ENCODE measurements at regions not wholly inside any gene's neighbourhood (a gene's known extent, or its start where the extent isn't known, plus 50 kb on each side); places are given as distances from the start of the nearest gene placed in this dataset.
A peak's percentile ranks its signal among the peaks of the same experiment; 100 is the strongest.

DNA sequence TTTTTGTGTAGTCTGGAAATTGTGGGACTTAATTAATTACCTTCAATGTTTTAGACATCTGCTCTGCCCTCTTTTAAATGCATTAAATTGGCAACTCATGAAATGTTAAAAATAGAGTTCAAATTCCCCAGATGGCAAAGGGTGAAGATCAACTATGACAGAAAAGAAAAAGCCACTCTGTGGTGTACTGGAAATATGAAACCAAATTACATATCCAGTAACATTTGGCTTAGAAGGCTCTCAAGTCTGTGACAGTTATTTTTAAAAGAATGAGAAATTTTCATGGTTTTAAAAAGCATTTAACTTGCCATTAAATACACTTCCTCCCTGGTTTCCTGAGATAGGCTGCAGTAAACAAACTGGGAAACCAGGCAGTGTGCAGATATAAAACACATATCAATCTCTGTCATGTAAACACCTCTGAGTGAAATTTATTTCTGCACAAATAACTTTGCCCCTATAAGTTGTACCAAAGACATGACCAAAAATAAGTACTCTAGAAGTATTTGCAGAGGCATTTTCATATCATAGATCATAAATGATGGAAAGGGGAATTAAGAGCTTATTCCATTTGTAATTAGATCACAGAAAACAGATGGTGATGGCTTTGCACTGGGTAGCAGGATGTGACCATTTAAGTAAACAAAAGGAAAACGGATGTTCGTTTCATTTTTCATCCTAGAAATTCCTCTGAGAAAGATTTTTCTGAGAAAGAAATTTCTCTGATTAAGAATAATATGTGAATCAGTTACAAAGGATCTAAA is 360.1 kb downstream of the SAMD5 start:
- H3K4me2 ChIP-seq (ENCODE audit: low read length) = peak overlapping the region; percentile 69
- H3K36me3 ChIP-seq (ENCODE audit: insufficient read depth, low read length) = no peaks in the 10 kb centered on the region
- no peaks in the 10 kb centered on the region for H3K9me3 ChIP-seq (replicated peaks; ENCODE audit: low read length)
- no peaks in the 10 kb centered on the region for H3K27me3 ChIP-seq (ENCODE audit: control insufficient read depth, insufficient read depth, low read length)
- H3K4me1 ChIP-seq (ENCODE audit: control insufficient read depth, insufficient read depth, low read length) = peaks cover 24% of the 10 kb centered on the region
- H3K9ac ChIP-seq (ENCODE audit: low read depth, low read length) = peak overlapping the region; percentile 46
- peak overlapping the region; percentile 45 for H3K4me3 ChIP-seq (ENCODE audit: low read length)

DNA sequence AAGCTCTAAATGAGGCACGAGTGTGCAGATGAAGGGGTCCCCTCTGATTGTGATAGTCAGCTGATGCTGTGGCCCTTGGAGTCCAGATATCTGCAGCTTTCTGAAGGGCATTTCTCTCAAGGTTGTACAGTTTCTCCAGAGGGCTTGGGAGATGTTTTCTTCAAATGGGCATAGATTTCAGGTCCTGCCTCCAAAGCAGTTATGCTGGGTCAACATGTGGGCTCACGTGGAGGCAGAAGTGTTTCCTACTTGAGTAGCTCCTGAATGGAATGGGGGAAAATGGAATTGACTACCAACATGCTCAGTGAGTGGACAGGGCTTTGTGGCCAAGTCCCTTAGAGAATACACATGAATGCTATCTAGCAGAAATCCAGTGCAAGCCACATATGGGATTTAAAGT is 360.7 kb downstream of the SAMD5 start:
- Histone ChIP-seq H3K4me2 (ENCODE audit: low read length) (peak overlapping the region; percentile 69), H3K9ac (ENCODE audit: low read depth, low read length) (peak overlapping the region; percentile 43), H3K36me3 (ENCODE audit: insufficient read depth, low read length) (no peaks in the 10 kb centered on the region), H3K4me1 (ENCODE audit: control insufficient read depth, insufficient read depth, low read length) (peaks cover 30% of the 10 kb centered on the region), H3K27me3 (ENCODE audit: control insufficient read depth, insufficient read depth, low read length) (no peaks in the 10 kb centered on the region), H3K4me3 (ENCODE audit: low read length) (peak overlapping the region; percentile 45), H3K9me3 (replicated peaks; ENCODE audit: low read length) (no peaks in the 10 kb centered on the region)

DNA sequence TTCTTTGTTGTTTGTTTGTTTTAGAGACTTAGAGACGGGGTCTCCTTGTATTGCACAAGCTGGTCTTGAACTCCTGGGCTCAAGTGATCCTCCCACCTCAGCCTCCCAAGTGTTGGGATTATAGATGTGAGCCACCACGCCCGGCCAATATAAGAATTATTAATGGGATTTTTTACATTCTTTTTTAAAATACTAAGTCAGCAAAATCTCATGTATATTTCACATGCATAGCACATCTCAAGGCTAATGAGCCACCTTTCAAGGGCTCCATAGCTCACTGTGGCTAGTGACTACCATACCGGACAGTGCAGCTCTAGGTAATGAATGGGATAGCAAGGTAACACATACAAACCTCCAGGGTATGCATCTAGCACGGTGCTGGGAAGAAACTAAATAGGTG is 361.4 kb downstream of the SAMD5 start:
- H3K27me3 ChIP-seq (ENCODE audit: control insufficient read depth, insufficient read depth, low read length) = no peaks in the 10 kb centered on the region
- peaks cover 37% of the 10 kb centered on the region for H3K4me1 ChIP-seq (ENCODE audit: control insufficient read depth, insufficient read depth, low read length)
- H3K9me3 ChIP-seq (replicated peaks; ENCODE audit: low read length) = no peaks in the 10 kb centered on the region
- no peak overlapping the region for H3K4me3 ChIP-seq (ENCODE audit: low read length)
- no peak overlapping the region for H3K4me2 ChIP-seq (ENCODE audit: low read length)
- H3K36me3 ChIP-seq (ENCODE audit: insufficient read depth, low read length) = no peaks in the 10 kb centered on the region
- no peak overlapping the region for H3K9ac ChIP-seq (ENCODE audit: low read depth, low read length)

DNA sequence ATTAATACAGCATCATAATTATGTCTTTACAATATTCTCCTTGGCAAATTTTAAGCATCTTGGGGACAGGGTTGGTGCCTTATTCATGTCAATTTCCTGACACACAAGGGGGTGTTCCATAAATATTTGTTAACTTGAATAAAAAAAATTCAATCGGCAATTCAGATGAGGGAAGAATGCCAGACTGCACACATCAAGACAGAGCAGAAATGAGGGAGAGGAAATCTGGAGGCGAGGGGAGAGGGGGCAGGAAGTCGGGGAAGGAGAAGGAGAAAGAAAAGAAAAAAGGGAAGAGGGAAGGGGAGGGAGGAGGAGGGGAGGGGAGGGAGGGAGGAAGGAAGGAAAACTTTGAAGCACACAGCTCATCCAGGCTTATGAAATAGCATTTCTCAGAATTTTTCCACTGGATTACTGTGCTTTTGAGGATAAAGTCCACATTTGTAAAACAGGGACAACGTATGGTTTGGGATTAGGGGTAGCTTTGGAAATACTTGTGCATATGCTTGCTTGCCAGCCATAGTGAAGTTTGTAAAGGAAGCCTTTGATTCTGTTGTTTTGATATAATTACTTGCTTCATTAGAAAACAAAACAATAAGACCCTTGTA is 362.1 kb downstream of the SAMD5 start:
- no peaks in the 10 kb centered on the region for H3K27me3 ChIP-seq (ENCODE audit: control insufficient read depth, insufficient read depth, low read length)
- no peaks in the 10 kb centered on the region for H3K9me3 ChIP-seq (replicated peaks; ENCODE audit: low read length)
- H3K4me1 ChIP-seq (ENCODE audit: control insufficient read depth, insufficient read depth, low read length) = peaks cover 42% of the 10 kb centered on the region

DNA sequence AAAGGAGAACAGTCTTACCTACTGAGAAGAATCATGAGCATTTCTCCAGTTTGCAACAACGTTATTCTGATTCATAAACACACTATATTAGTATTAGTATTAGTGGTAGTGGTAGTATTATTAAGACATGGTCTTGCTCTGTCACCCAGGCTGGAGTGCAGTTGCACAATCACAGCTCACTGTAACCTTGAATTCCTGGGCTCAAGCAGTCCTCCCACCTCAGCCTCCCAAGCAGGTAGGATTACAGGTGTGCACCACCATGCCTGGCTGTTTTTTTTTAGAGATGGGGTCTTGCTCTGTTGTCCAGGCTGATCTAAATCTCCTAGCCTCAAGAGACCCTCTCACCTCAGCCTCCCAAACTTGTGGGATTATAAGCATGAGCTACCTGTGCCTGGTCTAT is 363.5 kb downstream of the SAMD5 start:
- Histone ChIP-seq H3K9me3 (replicated peaks; ENCODE audit: low read length) (no peaks in the 10 kb centered on the region), H3K36me3 (ENCODE audit: insufficient read depth, low read length) (no peaks in the 10 kb centered on the region), H3K27me3 (ENCODE audit: control insufficient read depth, insufficient read depth, low read length) (no peaks in the 10 kb centered on the region), H3K4me3 (ENCODE audit: low read length) (no peak overlapping the region), H3K9ac (ENCODE audit: low read depth, low read length) (no peak overlapping the region), H3K4me2 (ENCODE audit: low read length) (no peak overlapping the region), H3K4me1 (ENCODE audit: control insufficient read depth, insufficient read depth, low read length) (peaks cover 42% of the 10 kb centered on the region)

More for the DNA sequence above, 362.1 kb downstream of the SAMD5 start:
- H3K4me3 ChIP-seq (ENCODE audit: low read length) = no peak overlapping the region
- H3K9ac ChIP-seq (ENCODE audit: low read depth, low read length) = no peak overlapping the region
- H3K36me3 ChIP-seq (ENCODE audit: insufficient read depth, low read length) = no peaks in the 10 kb centered on the region
- no peak overlapping the region for H3K4me2 ChIP-seq (ENCODE audit: low read length)

DNA sequence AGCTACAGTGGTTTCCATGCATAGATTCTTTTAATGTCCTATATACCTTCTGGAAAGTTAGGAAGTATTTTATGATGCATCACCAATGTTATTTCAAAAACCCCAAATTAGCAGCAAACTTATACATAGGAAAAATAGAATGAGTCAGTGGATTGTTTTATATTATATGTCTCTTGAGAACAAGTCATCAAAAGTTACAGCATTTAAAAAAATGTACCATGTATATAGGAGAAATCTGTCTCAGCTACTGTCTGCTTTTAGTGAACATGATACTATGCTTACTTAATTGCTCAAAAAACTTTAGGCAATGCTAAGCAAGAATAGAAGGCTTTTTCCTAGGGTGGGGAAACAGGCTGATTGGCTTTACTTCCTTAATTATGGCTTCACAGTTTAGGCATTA is 365.3 kb downstream of the SAMD5 start:
- no peaks in the 10 kb centered on the region for H3K9me3 ChIP-seq (replicated peaks; ENCODE audit: low read length)
- peak overlapping the region; percentile 45 for H3K9ac ChIP-seq (ENCODE audit: low read depth, low read length)
- peaks cover 29% of the 10 kb centered on the region for H3K4me1 ChIP-seq (ENCODE audit: control insufficient read depth, insufficient read depth, low read length)
- H3K4me2 ChIP-seq (ENCODE audit: low read length) = peak overlapping the region; percentile 67
- H3K27me3 ChIP-seq (ENCODE audit: control insufficient read depth, insufficient read depth, low read length) = no peaks in the 10 kb centered on the region
- peak overlapping the region; percentile 14 for H3K4me3 ChIP-seq (ENCODE audit: low read length)
- no peaks in the 10 kb centered on the region for H3K36me3 ChIP-seq (ENCODE audit: insufficient read depth, low read length)

DNA sequence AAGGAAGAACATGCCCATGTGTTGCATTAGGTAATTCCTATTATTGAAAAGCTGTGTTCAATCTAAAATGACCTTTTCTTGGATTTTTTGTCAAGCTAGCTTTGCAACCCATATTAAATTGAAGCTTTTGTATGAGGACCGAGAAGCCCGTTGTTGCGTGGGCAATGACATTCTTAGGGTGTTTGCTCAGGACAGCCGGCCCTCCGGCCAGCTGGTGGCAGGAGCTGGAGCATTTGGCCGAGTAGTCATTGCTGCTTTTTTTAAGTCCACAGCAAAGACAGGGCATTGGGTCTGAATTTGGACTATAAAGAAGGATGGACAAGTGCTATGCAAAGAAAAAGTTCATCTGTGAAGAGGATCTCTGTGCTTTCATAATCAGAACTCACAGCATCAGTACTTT is 365.8 kb downstream of the SAMD5 start:
- no peaks in the 10 kb centered on the region for H3K27me3 ChIP-seq (ENCODE audit: control insufficient read depth, insufficient read depth, low read length)
- H3K4me3 ChIP-seq (ENCODE audit: low read length) = peak overlapping the region; percentile 20
- H3K9ac ChIP-seq (ENCODE audit: low read depth, low read length) = peak overlapping the region; percentile 45
- no peaks in the 10 kb centered on the region for H3K36me3 ChIP-seq (ENCODE audit: insufficient read depth, low read length)
- peak overlapping the region; percentile 67 for H3K4me2 ChIP-seq (ENCODE audit: low read length)
- peaks cover 24% of the 10 kb centered on the region for H3K4me1 ChIP-seq (ENCODE audit: control insufficient read depth, insufficient read depth, low read length)
- H3K9me3 ChIP-seq (replicated peaks; ENCODE audit: low read length) = no peaks in the 10 kb centered on the region

DNA sequence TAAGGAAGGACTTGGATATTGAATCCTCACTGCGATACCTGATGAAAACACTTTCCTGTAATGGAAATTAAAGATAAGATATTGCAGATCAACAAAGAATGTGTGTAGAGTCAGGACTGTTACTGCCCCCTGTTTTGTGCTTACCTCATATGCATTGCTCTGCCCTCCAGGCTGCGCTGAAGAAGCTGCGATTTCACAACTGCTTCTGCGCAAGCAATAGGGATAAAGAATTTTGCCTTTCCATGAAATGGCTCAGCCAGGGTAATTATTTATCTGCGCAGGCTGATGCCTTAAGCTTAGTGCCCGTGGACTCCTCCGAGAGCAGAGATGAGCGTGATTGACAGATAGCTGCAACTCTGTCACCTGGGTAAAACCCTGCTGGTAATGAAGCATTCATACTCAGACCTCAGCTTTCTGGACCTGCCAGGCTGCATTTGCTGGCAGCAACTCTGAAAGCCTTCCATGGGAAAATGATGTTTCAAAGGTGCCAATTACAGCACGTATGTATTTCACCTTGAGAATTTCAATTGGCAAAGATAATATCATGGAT is 370.6 kb downstream of the SAMD5 start:
- H3K9me3 ChIP-seq (replicated peaks; ENCODE audit: low read length) = no peaks in the 10 kb centered on the region
- H3K4me2 ChIP-seq (ENCODE audit: low read length) = no peak overlapping the region
- H3K4me3 ChIP-seq (ENCODE audit: low read length) = no peak overlapping the region
- H3K27me3 ChIP-seq (ENCODE audit: control insufficient read depth, insufficient read depth, low read length) = no peaks in the 10 kb centered on the region
- no peaks in the 10 kb centered on the region for H3K36me3 ChIP-seq (ENCODE audit: insufficient read depth, low read length)
- peaks cover 13% of the 10 kb centered on the region for H3K4me1 ChIP-seq (ENCODE audit: control insufficient read depth, insufficient read depth, low read length)
- no peak overlapping the region for H3K9ac ChIP-seq (ENCODE audit: low read depth, low read length)

DNA sequence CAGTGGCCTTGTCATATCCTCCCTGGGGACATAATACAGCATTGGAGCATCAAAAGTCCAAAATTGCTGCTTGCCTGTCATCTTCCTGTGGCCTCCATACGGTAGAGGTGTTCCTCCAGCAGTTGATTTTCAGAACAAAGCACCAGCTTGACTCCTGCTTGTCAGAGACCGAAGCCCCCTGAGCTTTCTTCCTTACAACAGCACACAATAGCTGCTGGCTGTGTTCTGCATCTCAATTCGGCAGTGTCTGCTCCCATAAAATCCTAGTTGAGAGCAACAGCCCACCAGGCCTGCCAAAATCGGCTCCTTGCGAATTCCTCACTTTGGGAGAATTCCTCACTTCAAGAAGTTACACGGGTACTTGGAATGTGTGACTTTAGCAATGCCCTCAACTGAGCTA is 372.9 kb downstream of the SAMD5 start:
- Histone ChIP-seq H3K27me3 (ENCODE audit: control insufficient read depth, insufficient read depth, low read length) (no peaks in the 10 kb centered on the region), H3K36me3 (ENCODE audit: insufficient read depth, low read length) (no peaks in the 10 kb centered on the region), H3K9ac (ENCODE audit: low read depth, low read length) (no peak overlapping the region), H3K4me2 (ENCODE audit: low read length) (no peak overlapping the region), H3K4me3 (ENCODE audit: low read length) (no peak overlapping the region), H3K4me1 (ENCODE audit: control insufficient read depth, insufficient read depth, low read length) (no peaks in the 10 kb centered on the region), H3K9me3 (replicated peaks; ENCODE audit: low read length) (no peaks in the 10 kb centered on the region)

DNA sequence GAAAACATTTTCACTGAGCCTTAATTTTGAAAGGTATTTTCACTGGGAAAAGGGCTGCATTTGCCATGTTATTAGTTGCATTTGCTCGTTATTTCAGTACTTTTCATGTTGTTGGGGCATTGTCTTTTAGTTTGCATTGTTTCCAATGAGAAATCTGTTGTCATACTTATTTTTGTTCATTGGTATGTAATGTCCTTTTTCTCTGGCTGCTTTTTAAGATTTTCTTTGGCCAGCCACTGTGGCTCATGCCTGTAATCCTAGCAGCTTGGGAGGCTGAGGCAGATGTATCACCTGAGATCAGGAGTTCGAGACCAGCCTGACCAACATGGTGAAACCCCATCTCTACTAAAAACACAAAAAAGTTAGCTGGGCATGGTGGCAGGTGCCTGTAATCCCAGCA is 379.9 kb downstream of the SAMD5 start:
- Histone ChIP-seq H3K4me3 (ENCODE audit: low read length) (no peak overlapping the region), H3K9ac (ENCODE audit: low read depth, low read length) (no peak overlapping the region), H3K36me3 (ENCODE audit: insufficient read depth, low read length) (no peaks in the 10 kb centered on the region), H3K4me2 (ENCODE audit: low read length) (no peak overlapping the region), H3K4me1 (ENCODE audit: control insufficient read depth, insufficient read depth, low read length) (no peaks in the 10 kb centered on the region), H3K27me3 (ENCODE audit: control insufficient read depth, insufficient read depth, low read length) (no peaks in the 10 kb centered on the region), H3K9me3 (replicated peaks; ENCODE audit: low read length) (peaks cover 6% of the 10 kb centered on the region)

DNA sequence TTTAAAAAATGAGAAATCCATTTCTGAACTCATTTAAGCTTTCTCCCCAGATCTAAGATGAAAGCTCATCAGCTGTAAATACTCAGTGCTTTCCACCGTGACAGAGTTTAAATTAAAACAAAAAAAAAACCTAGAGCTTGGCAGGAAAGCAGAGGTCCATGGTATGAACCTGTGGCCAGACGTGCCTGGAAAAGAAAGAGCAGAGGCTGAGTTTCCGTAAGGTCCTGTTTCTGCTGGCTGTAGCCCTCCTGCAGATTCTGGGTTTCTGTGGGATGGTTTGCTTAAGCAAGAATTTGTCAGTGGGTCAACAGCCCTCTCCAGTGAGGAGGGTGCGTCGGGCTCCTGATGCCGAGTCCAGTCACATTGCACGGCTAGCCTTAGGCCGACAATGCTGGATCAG is 383.2 kb downstream of the SAMD5 start:
- H3K4me3 ChIP-seq (ENCODE audit: low read length) = no peak overlapping the region

DNA sequence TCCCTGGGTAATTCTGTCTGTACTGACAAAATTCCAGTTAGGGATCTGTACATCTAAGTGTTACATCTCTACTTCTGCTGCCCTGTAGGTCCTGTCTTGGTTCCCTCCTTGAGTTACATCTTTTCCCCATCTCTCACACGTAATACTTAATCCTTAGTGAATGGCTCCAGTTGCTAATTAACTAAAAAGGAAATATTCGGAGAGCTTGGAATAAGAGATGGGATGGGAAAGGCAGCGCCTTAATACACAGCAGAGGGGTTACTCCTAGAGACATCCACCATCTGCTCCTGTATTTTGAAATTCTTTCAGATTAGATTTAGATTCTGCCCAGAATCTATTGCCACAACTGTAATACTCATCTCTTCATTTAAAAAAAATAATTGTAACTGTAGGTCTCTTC is 384.0 kb downstream of the SAMD5 start:
- H3K4me1 ChIP-seq (ENCODE audit: control insufficient read depth, insufficient read depth, low read length) = no peaks in the 10 kb centered on the region

More for the DNA sequence above, 383.2 kb downstream of the SAMD5 start:
- H3K4me2 ChIP-seq (ENCODE audit: low read length) = peak overlapping the region; percentile 47
- peaks cover 6% of the 10 kb centered on the region for H3K9me3 ChIP-seq (replicated peaks; ENCODE audit: low read length)
- no peaks in the 10 kb centered on the region for H3K36me3 ChIP-seq (ENCODE audit: insufficient read depth, low read length)
- H3K4me1 ChIP-seq (ENCODE audit: control insufficient read depth, insufficient read depth, low read length) = no peaks in the 10 kb centered on the region
- no peaks in the 10 kb centered on the region for H3K27me3 ChIP-seq (ENCODE audit: control insufficient read depth, insufficient read depth, low read length)
- no peak overlapping the region for H3K9ac ChIP-seq (ENCODE audit: low read depth, low read length)

More for the DNA sequence above, 384.0 kb downstream of the SAMD5 start:
- peaks cover 5% of the 10 kb centered on the region for H3K9me3 ChIP-seq (replicated peaks; ENCODE audit: low read length)
- no peaks in the 10 kb centered on the region for H3K36me3 ChIP-seq (ENCODE audit: insufficient read depth, low read length)
- H3K4me2 ChIP-seq (ENCODE audit: low read length) = no peak overlapping the region
- H3K27me3 ChIP-seq (ENCODE audit: control insufficient read depth, insufficient read depth, low read length) = no peaks in the 10 kb centered on the region
- no peak overlapping the region for H3K4me3 ChIP-seq (ENCODE audit: low read length)
- H3K9ac ChIP-seq (ENCODE audit: low read depth, low read length) = no peak overlapping the region
